ENCODE measurements at regions not wholly inside any gene's neighbourhood (a gene's known extent, or its start where the extent isn't known, plus 50 kb on each side); places are given as distances from the start of the nearest gene placed in this dataset.

- TF ChIP-seq CTCF (IDR thresholded peaks at IDR 0.05) (no peak), EP300 (IDR thresholded peaks at IDR 0.05) (no peak), POLR2A (IDR thresholded peaks at IDR 0.05) (no peak)
These were observed 540.1 kb downstream of the MAFB start for GRCh38 chr20:40148886-40149285.

All from ovary (tissue), 3 donors.